ENCODE measurements at regions not wholly inside any gene's neighbourhood (a gene's known extent, or its start where the extent isn't known, plus 50 kb on each side); places are given as distances from the start of the nearest gene placed in this dataset.

GRCh38 chr20:12211361-12211760, 293.7 kb downstream of the BTBD3 start:
- Mint-ChIP-seq H3K27me3 (no peaks in the 10 kb centered on the region), H3K9me3 (ENCODE audit: insufficient read depth) (no peaks in the 10 kb centered on the region), H3K4me1 (no peaks in the 10 kb centered on the region), H3K4me3 (no peak overlapping the region), H3K27ac (no peak overlapping the region)
- ChIA-PET POLR2A (no interaction called here), CTCF (no interaction called here)
- H3K4me2 ChIP-seq (replicated peaks; ENCODE audit: low read depth, low read length, poor library complexity, severe bottlenecking) = no peak overlapping the region
- DNase-seq = no peak
- no peaks in the 10 kb centered on the region for H4K20me1 ChIP-seq (ENCODE audit: control insufficient read depth, insufficient read depth, low read length, poor library complexity, severe bottlenecking)
- no peak overlapping the region for H3K27ac ChIP-seq (ENCODE audit: low read length in 2 of 2)
- no peaks in the 10 kb centered on the region for H3K4me1 ChIP-seq (ENCODE audit: control insufficient read depth in 2 of 2, insufficient read depth in 2 of 2, low read length in 2 of 2)
- intact Hi-C loops (cut with micrococcal nuclease) = no loop called here
- no peaks in the 10 kb centered on the region for H3K79me2 ChIP-seq (ENCODE audit: control insufficient read depth, insufficient read depth, low read length)
- TF ChIP-seq CTCF (IDR thresholded peaks at IDR 0.05) (no peak), EZH2 (IDR thresholded peaks at IDR 0.05; ENCODE audit: borderline replicate concordance, insufficient read depth, low read depth, low read length, poor library complexity, severe bottlenecking) (no peak)
- no peak overlapping the region for H3K9ac ChIP-seq (ENCODE audit: low read length)
- no peaks in the 10 kb centered on the region for H3K36me3 ChIP-seq (replicated peaks in 1 of 2; ENCODE audit: control extremely low read depth in 1 of 2, control insufficient read depth in 1 of 2, extremely low read depth in 1 of 2, insufficient read depth in 2 of 2, low read length in 1 of 2)
- H3K4me3 ChIP-seq (ENCODE audit: control extremely low read depth in 1 of 5, extremely low read depth in 1 of 5, insufficient read depth in 1 of 5, low read depth in 2 of 5, low read length in 4 of 5) = no peak overlapping the region
- no peak overlapping the region for H2AFZ ChIP-seq (ENCODE audit: insufficient read depth, low read depth, low read length, poor library complexity, severe bottlenecking)
- ATAC-seq (ENCODE audit: low read depth) = no peak
- H3K9me3 ChIP-seq (ENCODE audit: control extremely low read depth in 1 of 3, control insufficient read depth in 2 of 3, insufficient read depth in 1 of 3, low read length in 2 of 3) = no peaks in the 10 kb centered on the region
- H3K27me3 ChIP-seq (replicated peaks in 1 of 4; ENCODE audit: control extremely low read depth in 1 of 4, control insufficient read depth in 3 of 4, insufficient read depth in 4 of 4, low read length in 3 of 4) = no peaks in the 10 kb centered on the region
- WGBS (ENCODE audit: insufficient coverage) = 25% methylated on average over 4 of the region's 4 CpGs

GRCh38 chr20:12217382-12217781, 299.7 kb downstream of the BTBD3 start:
- no peak overlapping the region for H3K9ac ChIP-seq (ENCODE audit: low read length)
- ChIA-PET CTCF (no interaction called here), POLR2A (no interaction called here)
- H3K9me3 Mint-ChIP-seq (ENCODE audit: insufficient read depth) = peaks cover 3% of the 10 kb centered on the region
- H3K4me3 Mint-ChIP-seq = no peak overlapping the region
- H3K4me2 ChIP-seq (replicated peaks; ENCODE audit: low read depth, low read length, poor library complexity, severe bottlenecking) = no peak overlapping the region
- no peaks in the 10 kb centered on the region for H4K20me1 ChIP-seq (ENCODE audit: control insufficient read depth, insufficient read depth, low read length, poor library complexity, severe bottlenecking)
- no peaks in the 10 kb centered on the region for H3K9me3 ChIP-seq (ENCODE audit: control extremely low read depth in 1 of 3, control insufficient read depth in 2 of 3, insufficient read depth in 1 of 3, low read length in 2 of 3)
- no peak overlapping the region for H2AFZ ChIP-seq (ENCODE audit: insufficient read depth, low read depth, low read length, poor library complexity, severe bottlenecking)
- no peaks in the 10 kb centered on the region for H3K27me3 ChIP-seq (replicated peaks in 1 of 4; ENCODE audit: control extremely low read depth in 1 of 4, control insufficient read depth in 3 of 4, insufficient read depth in 4 of 4, low read length in 3 of 4)
- no peaks in the 10 kb centered on the region for H3K4me1 Mint-ChIP-seq
- H3K27me3 Mint-ChIP-seq = no peaks in the 10 kb centered on the region
- intact Hi-C loops (cut with micrococcal nuclease) = no loop called here
- H3K79me2 ChIP-seq (ENCODE audit: control insufficient read depth, insufficient read depth, low read length) = no peaks in the 10 kb centered on the region
- TF ChIP-seq CTCF (IDR thresholded peaks at IDR 0.05) = no peak
- TF ChIP-seq EZH2 (IDR thresholded peaks at IDR 0.05; ENCODE audit: borderline replicate concordance, insufficient read depth, low read depth, low read length, poor library complexity, severe bottlenecking) = no peak
- ATAC-seq (ENCODE audit: low read depth) (no peak), DNase-seq (no peak)
- no peak overlapping the region for H3K4me3 ChIP-seq (ENCODE audit: control extremely low read depth in 1 of 5, extremely low read depth in 1 of 5, insufficient read depth in 1 of 5, low read depth in 2 of 5, low read length in 4 of 5)
- H3K4me1 ChIP-seq (ENCODE audit: control insufficient read depth in 2 of 2, insufficient read depth in 2 of 2, low read length in 2 of 2) = no peaks in the 10 kb centered on the region
- H3K27ac Mint-ChIP-seq = no peak overlapping the region
- no peak overlapping the region for H3K27ac ChIP-seq (ENCODE audit: low read length in 2 of 2)
- no peaks in the 10 kb centered on the region for H3K36me3 ChIP-seq (replicated peaks in 1 of 2; ENCODE audit: control extremely low read depth in 1 of 2, control insufficient read depth in 1 of 2, extremely low read depth in 1 of 2, insufficient read depth in 2 of 2, low read length in 1 of 2)

Measured in B cell (primary cell).